Liver (tissue), 8 donors: ENCODE measurements at regions not wholly inside any gene's neighbourhood (a gene's known extent, or its start where the extent isn't known, plus 50 kb on each side); places are given as distances from the start of the nearest gene placed in this dataset.

Source experiments
- DNase-seq: peaks from one replicate; pipeline ENCODE4 v3.0.0-alpha.2; 2017; ENCODE audit warnings: low spot score
- H3K27ac ChIP-seq, 2 donors: one replicate each; pipeline ENCODE4 v1.7.0; 2013; ENCODE audit warnings: inconsistent platforms in 2 of 2, low read length in 2 of 2, control low read depth in 1 of 2, low read depth in 1 of 2, mild to moderate bottlenecking in 1 of 2
- H3K27me3 ChIP-seq, 4 donors: one replicate each; pipeline versions ENCODE4 v1.6.1 to v1.7.0; 2013; ENCODE audit warnings: low read length in 3 of 4, inconsistent platforms in 1 of 4, mild to moderate bottlenecking in 1 of 4, moderate library complexity in 1 of 4; ENCODE audit not compliant: control insufficient read depth in 4 of 4, insufficient read depth in 4 of 4
- H3K36me3 ChIP-seq, 4 donors: one replicate each; pipeline versions ENCODE4 v1.6.1 to v1.7.0; 2013; ENCODE audit warnings: low read length in 3 of 4, mild to moderate bottlenecking in 3 of 4, low read depth in 1 of 4, moderate library complexity in 1 of 4; ENCODE audit not compliant: control insufficient read depth in 4 of 4, insufficient read depth in 3 of 4
- H3K4me1 ChIP-seq, 4 donors: one replicate each; pipeline versions ENCODE4 v1.6.1 to v1.7.0; 2013; ENCODE audit warnings: low read length in 3 of 4, mild to moderate bottlenecking in 3 of 4, moderate library complexity in 1 of 4; ENCODE audit not compliant: control insufficient read depth in 4 of 4, insufficient read depth in 4 of 4
- H3K4me3 ChIP-seq, 3 donors: one replicate each; pipeline versions ENCODE4 v1.6.1 to v1.7.0; 2013; ENCODE audit warnings: low read length in 3 of 3, control low read depth in 1 of 3, low read depth in 1 of 3, mild to moderate bottlenecking in 1 of 3
- H3K9ac ChIP-seq, 2 donors: one replicate each; pipeline ENCODE4 v1.7.0; 2013; ENCODE audit warnings: low read length in 2 of 2, mild to moderate bottlenecking in 2 of 2, moderate library complexity in 2 of 2, control low read depth in 1 of 2, low read depth in 1 of 2
- H3K9me3 ChIP-seq, 4 donors: one replicate each; pipeline versions ENCODE4 v1.6.1 to v1.7.0; 2013; ENCODE audit warnings: low read length in 3 of 4; ENCODE audit not compliant: control insufficient read depth in 4 of 4
- EGR1 ChIP-seq, 2 donors: IDR thresholded peaks; 2 replicates each; pipeline ENCODE4 v1.6.1; 2016 to 2018; ENCODE audit warnings: antibody characterized with exemption in 2 of 2, low read depth in 2 of 2
- FOXA1 ChIP-seq: IDR thresholded peaks from 2 replicates; pipeline ENCODE4 v1.6.1; 2016; ENCODE audit warnings: antibody characterized with exemption
- FOXA2 ChIP-seq: IDR thresholded peaks from 2 replicates; pipeline ENCODE4 v1.6.1; 2016; ENCODE audit warnings: antibody characterized with exemption
- GABPA ChIP-seq, 2 donors: IDR thresholded peaks in 1 of 2; conservative IDR thresholded peaks in 1 of 2; 2 replicates each; pipeline ENCODE4 v1.6.1; 2016; ENCODE audit warnings: antibody characterized with exemption in 2 of 2, mild to moderate bottlenecking in 1 of 2, moderate library complexity in 1 of 2
- HNF4A ChIP-seq, 2 donors: conservative IDR thresholded peaks; 2 replicates each; pipeline ENCODE4 v1.6.1; 2016; ENCODE audit warnings: antibody characterized with exemption in 2 of 2, mild to moderate bottlenecking in 2 of 2
- HNF4G ChIP-seq: IDR thresholded peaks from 2 replicates; pipeline ENCODE4 v1.6.1; 2016; ENCODE audit warnings: antibody characterized with exemption
- JUND ChIP-seq, 2 donors: IDR thresholded peaks; 2 replicates each; pipeline ENCODE4 v1.6.1; 2016; ENCODE audit warnings: antibody characterized with exemption in 2 of 2
- NR2F2 ChIP-seq: IDR thresholded peaks from 2 replicates; pipeline ENCODE4 v1.6.1; 2016; ENCODE audit warnings: antibody characterized with exemption
- RAD21 ChIP-seq, 2 donors: IDR thresholded peaks; 2 replicates each; pipeline ENCODE4 v1.6.1; 2016; ENCODE audit warnings: antibody characterized with exemption in 2 of 2, mild to moderate bottlenecking in 2 of 2
- RXRA ChIP-seq, 2 donors: IDR thresholded peaks; 2 replicates each; pipeline ENCODE4 v1.6.1; 2017 to 2018; ENCODE audit warnings: antibody characterized with exemption in 2 of 2, mild to moderate bottlenecking in 1 of 2
- SP1 ChIP-seq: IDR thresholded peaks from 2 replicates; pipeline ENCODE4 v1.6.1; 2018; ENCODE audit warnings: antibody characterized with exemption, mild to moderate bottlenecking
- TAF1 ChIP-seq: conservative IDR thresholded peaks from 2 replicates; pipeline ENCODE4 v1.6.1; 2016; ENCODE audit warnings: antibody characterized with exemption, mild to moderate bottlenecking
- YY1 ChIP-seq: IDR thresholded peaks from 2 replicates; pipeline ENCODE4 v1.6.1; 2016; ENCODE audit warnings: antibody characterized with exemption, mild to moderate bottlenecking
- WGBS: extraction: QIAGEN DNeasy Blood & Tissue Kit; methylation state at CpG from one replicate; pipeline ENCODE4 v1.1.7; 2013; 5-methylcytosine and 5-hydroxymethylcytosine counted together
- TF ChIP-seq, protein P1 (sequence below): IDR thresholded peaks from 2 replicates; pipeline ENCODE4 v1.6.1; 2016; ENCODE audit warnings: antibody characterized with exemption, mild to moderate bottlenecking
- TF ChIP-seq, protein P2 (sequence below): fragments of 150-350 bp; IDR thresholded peaks from 2 replicates; pipeline ENCODE4 v1.5.1; 2017; ENCODE audit warnings: improper control_type of control experiment, low read depth, low read length; ENCODE audit not compliant: missing input control
- TF ChIP-seq, protein P3 (sequence below): IDR thresholded peaks from 2 replicates; pipeline ENCODE4 v1.6.1; 2016; ENCODE audit warnings: antibody characterized with exemption
- TF ChIP-seq, protein P4 (sequence below): IDR thresholded peaks from 2 replicates; pipeline ENCODE4 v1.6.1; 2016; ENCODE audit warnings: antibody characterized with exemption
- TF ChIP-seq, protein P5 (sequence below): IDR thresholded peaks from 2 replicates; pipeline ENCODE4 v1.6.1; 2016; ENCODE audit warnings: antibody characterized with exemption
- donor health status: healthy.
- donor health status: healthy.
- donor health status: healthy.
- donor health status: healthy.
- donor health status: healthy.

DNA sequence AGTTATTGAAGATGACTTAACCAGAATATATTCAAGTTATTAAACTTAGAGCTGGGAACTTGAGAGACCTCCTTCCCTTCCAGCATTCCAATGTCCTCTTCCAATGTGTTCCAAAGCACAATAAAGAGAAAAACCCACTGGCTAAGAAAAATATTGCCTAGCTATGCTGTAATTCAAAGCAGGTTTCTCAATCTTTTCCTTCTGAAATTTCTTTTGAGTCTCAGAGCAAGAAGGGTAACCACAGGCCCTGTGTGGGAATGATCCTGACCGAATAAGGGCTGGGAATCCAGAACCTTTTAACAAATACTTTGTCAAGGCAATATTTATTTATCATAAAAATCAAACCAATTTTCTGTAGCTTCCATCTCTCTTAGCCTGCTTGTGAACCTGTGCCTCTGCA is 150.7 kb upstream of the SFRP2 start:
- TF ChIP-seq TAF1 (no peak), NR2F2 (no peak), YY1 (no peak), FOXA2 (no peak), EGR1 (IDR thresholded peaks at IDR 0.05; ENCODE audit: low read depth in 2 of 2) (no peak), FOXA1 (no peak), SP1 (no peak), RAD21 (IDR thresholded peaks at IDR 0.05) (no peak), GABPA (IDR thresholded peaks at IDR 0.05 in 1 of 2, conservative IDR thresholded peaks at IDR 0.05 in 1 of 2) (no peak), JUND (IDR thresholded peaks at IDR 0.05) (no peak), HNF4G (no peak), HNF4A (conservative IDR thresholded peaks at IDR 0.05) (no peak), RXRA (IDR thresholded peaks at IDR 0.05) (no peak)
- TF ChIP-seq, protein P1, sequence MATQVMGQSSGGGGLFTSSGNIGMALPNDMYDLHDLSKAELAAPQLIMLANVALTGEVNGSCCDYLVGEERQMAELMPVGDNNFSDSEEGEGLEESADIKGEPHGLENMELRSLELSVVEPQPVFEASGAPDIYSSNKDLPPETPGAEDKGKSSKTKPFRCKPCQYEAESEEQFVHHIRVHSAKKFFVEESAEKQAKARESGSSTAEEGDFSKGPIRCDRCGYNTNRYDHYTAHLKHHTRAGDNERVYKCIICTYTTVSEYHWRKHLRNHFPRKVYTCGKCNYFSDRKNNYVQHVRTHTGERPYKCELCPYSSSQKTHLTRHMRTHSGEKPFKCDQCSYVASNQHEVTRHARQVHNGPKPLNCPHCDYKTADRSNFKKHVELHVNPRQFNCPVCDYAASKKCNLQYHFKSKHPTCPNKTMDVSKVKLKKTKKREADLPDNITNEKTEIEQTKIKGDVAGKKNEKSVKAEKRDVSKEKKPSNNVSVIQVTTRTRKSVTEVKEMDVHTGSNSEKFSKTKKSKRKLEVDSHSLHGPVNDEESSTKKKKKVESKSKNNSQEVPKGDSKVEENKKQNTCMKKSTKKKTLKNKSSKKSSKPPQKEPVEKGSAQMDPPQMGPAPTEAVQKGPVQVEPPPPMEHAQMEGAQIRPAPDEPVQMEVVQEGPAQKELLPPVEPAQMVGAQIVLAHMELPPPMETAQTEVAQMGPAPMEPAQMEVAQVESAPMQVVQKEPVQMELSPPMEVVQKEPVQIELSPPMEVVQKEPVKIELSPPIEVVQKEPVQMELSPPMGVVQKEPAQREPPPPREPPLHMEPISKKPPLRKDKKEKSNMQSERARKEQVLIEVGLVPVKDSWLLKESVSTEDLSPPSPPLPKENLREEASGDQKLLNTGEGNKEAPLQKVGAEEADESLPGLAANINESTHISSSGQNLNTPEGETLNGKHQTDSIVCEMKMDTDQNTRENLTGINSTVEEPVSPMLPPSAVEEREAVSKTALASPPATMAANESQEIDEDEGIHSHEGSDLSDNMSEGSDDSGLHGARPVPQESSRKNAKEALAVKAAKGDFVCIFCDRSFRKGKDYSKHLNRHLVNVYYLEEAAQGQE: no peak
- TF ChIP-seq, protein P2, sequence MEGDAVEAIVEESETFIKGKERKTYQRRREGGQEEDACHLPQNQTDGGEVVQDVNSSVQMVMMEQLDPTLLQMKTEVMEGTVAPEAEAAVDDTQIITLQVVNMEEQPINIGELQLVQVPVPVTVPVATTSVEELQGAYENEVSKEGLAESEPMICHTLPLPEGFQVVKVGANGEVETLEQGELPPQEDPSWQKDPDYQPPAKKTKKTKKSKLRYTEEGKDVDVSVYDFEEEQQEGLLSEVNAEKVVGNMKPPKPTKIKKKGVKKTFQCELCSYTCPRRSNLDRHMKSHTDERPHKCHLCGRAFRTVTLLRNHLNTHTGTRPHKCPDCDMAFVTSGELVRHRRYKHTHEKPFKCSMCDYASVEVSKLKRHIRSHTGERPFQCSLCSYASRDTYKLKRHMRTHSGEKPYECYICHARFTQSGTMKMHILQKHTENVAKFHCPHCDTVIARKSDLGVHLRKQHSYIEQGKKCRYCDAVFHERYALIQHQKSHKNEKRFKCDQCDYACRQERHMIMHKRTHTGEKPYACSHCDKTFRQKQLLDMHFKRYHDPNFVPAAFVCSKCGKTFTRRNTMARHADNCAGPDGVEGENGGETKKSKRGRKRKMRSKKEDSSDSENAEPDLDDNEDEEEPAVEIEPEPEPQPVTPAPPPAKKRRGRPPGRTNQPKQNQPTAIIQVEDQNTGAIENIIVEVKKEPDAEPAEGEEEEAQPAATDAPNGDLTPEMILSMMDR: no peak
- TF ChIP-seq, protein P3, sequence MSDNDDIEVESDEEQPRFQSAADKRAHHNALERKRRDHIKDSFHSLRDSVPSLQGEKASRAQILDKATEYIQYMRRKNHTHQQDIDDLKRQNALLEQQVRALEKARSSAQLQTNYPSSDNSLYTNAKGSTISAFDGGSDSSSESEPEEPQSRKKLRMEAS: no peak
- TF ChIP-seq, protein P4, sequence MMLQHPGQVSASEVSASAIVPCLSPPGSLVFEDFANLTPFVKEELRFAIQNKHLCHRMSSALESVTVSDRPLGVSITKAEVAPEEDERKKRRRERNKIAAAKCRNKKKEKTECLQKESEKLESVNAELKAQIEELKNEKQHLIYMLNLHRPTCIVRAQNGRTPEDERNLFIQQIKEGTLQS: no peak
- no peaks in the 10 kb centered on the region for H3K9me3 ChIP-seq
- H3K36me3 ChIP-seq: no peaks in the 10 kb centered on the region
- H3K9ac ChIP-seq: no peak overlapping the region
- H3K27ac ChIP-seq: no peak overlapping the region
- no peak for DNase-seq
- whole genome bisulfite sequencing: 78% methylated on average over 1 of the region's 1 CpG
- H3K4me1 ChIP-seq: no peaks in the 10 kb centered on the region
- H3K27me3 ChIP-seq: no peaks in the 10 kb centered on the region
- no peak overlapping the region for H3K4me3 ChIP-seq

DNA sequence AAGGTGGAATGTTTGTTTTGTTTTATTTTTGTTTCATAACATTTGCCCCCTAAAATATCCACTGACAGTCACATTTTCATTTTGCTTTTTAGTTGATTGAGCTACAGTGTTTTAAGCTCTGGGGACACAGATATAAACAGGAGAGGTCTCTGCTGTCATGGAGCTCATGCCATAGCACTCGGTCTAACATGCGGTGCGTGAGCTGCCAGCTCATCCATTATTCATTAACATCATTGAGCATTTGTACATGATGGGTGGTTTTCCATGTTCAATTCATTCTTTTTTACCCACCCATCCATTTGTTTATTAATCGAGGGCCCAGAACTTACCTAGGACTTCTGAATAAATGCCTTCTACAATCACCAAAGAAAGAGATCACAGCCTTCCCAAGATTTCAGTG is 150.1 kb upstream of the SFRP2 start:
- Histone ChIP-seq H3K4me3 (no peak overlapping the region), H3K9me3 (no peaks in the 10 kb centered on the region), H3K9ac (no peak overlapping the region), H3K27me3 (no peaks in the 10 kb centered on the region), H3K4me1 (no peaks in the 10 kb centered on the region), H3K27ac (no peak overlapping the region), H3K36me3 (no peaks in the 10 kb centered on the region)
- TF ChIP-seq, protein P5, sequence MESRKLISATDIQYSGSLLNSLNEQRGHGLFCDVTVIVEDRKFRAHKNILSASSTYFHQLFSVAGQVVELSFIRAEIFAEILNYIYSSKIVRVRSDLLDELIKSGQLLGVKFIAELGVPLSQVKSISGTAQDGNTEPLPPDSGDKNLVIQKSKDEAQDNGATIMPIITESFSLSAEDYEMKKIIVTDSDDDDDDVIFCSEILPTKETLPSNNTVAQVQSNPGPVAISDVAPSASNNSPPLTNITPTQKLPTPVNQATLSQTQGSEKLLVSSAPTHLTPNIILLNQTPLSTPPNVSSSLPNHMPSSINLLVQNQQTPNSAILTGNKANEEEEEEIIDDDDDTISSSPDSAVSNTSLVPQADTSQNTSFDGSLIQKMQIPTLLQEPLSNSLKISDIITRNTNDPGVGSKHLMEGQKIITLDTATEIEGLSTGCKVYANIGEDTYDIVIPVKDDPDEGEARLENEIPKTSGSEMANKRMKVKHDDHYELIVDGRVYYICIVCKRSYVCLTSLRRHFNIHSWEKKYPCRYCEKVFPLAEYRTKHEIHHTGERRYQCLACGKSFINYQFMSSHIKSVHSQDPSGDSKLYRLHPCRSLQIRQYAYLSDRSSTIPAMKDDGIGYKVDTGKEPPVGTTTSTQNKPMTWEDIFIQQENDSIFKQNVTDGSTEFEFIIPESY: no peak
- TF ChIP-seq EGR1 (IDR thresholded peaks at IDR 0.05; ENCODE audit: low read depth in 2 of 2) (no peak), RAD21 (IDR thresholded peaks at IDR 0.05) (no peak), YY1 (no peak), RXRA (IDR thresholded peaks at IDR 0.05) (no peak), JUND (IDR thresholded peaks at IDR 0.05) (no peak), TAF1 (no peak), GABPA (IDR thresholded peaks at IDR 0.05 in 1 of 2, conservative IDR thresholded peaks at IDR 0.05 in 1 of 2) (no peak), HNF4A (conservative IDR thresholded peaks at IDR 0.05) (no peak), SP1 (no peak), HNF4G (no peak)
- TF ChIP-seq, protein P1: no peak
- TF ChIP-seq, protein P4: no peak
- 82% methylated on average over 4 of the region's 4 CpGs for WGBS
- DNase-seq: no peak
